PC-9 (cell line): ENCODE measurements at regions not wholly inside any gene's neighbourhood (a gene's known extent, or its start where the extent isn't known, plus 50 kb on each side); places are given as distances from the start of the nearest gene placed in this dataset.

Experiments
- BruUV-seq: library from RNA; stranded (reverse); fragments of 400-500 nt; replicated peaks from 2 replicates; lab custom pipeline; 2021; lab: Mats Ljungman, UMichigan
- CTCF ChIA-PET: fragments of 300-600 bp; sonication (Branson Sonifier 250); formaldehyde crosslinking; loops from one replicate; lab custom pipeline; 2022; ENCODE audit warnings: antibody characterized with exemption; lab: Charles Lee
- POLR2A ChIA-PET: fragments of 300-600 bp; sonication (Branson Sonifier 250); formaldehyde crosslinking; loops from one replicate; lab custom pipeline; 2022; ENCODE audit warnings: antibody characterized with exemption; ENCODE audit not compliant: unreplicated experiment; lab: Charles Lee
- DNase-seq, 2 experiments: peaks; one replicate each; pipeline versions ENCODE4 v3.0.0 to v3.0.0-alpha.2; 2015 to 2022; ENCODE audit warnings: mixed read lengths in 1 of 2
- H2AFZ ChIP-seq: fragments of 200-600 bp; sonication (generic); 2 replicates; pipeline ENCODE4 v1.8.1; 2017; ENCODE audit warnings: antibody characterized with exemption
- H3F3A ChIP-seq: fragments of 200-600 bp; sonication (generic); 2 replicates; pipeline ENCODE4 v1.8.1; 2017; ENCODE audit warnings: antibody characterized with exemption, mild to moderate bottlenecking, low read depth; ENCODE audit not compliant: insufficient read depth
- H3K27ac ChIP-seq: fragments of 200-600 bp; sonication (generic); 2 replicates; pipeline ENCODE4 v1.6.1; 2016; ENCODE audit warnings: mixed run types
- H3K27me3 ChIP-seq: fragments of 200-600 bp; sonication (generic); 2 replicates; pipeline ENCODE4 v1.6.1; 2016; ENCODE audit warnings: low read depth, mixed run types; ENCODE audit not compliant: insufficient read depth
- H3K36me3 ChIP-seq: fragments of 200-600 bp; sonication (generic); 2 replicates; pipeline ENCODE4 v1.6.1; 2016; ENCODE audit warnings: low read depth, mixed run types
- H3K4me1 ChIP-seq: fragments of 200-600 bp; sonication (generic); replicated peaks from 2 replicates; pipeline ENCODE4 v1.6.1; 2016; ENCODE audit warnings: mixed run types; ENCODE audit not compliant: insufficient read depth
- H3K4me2 ChIP-seq: fragments of 200-600 bp; sonication (generic); 2 replicates; pipeline ENCODE4 v1.6.1; 2017; ENCODE audit warnings: mixed run types
- H3K4me3 ChIP-seq: fragments of 200-600 bp; sonication (generic); 2 replicates; pipeline ENCODE4 v1.6.1; 2016; ENCODE audit warnings: mixed run types
- H3K79me2 ChIP-seq: fragments of 200-600 bp; sonication (generic); 2 replicates; pipeline ENCODE4 v1.6.1; 2017; ENCODE audit warnings: low read depth, mixed run types
- H3K9me2 ChIP-seq: fragments of 200-600 bp; sonication (generic); 2 replicates; pipeline ENCODE4 v1.8.1; 2017; ENCODE audit warnings: mild to moderate bottlenecking; ENCODE audit not compliant: insufficient read depth
- H3K9me3 ChIP-seq: fragments of 200-600 bp; sonication (generic); 2 replicates; pipeline ENCODE4 v1.8.1; 2016; ENCODE audit warnings: low read depth; ENCODE audit not compliant: insufficient read depth
- H4K20me1 ChIP-seq: fragments of 200-600 bp; sonication (generic); 2 replicates; pipeline ENCODE4 v1.8.1; 2017; ENCODE audit not compliant: insufficient read depth
- EZH2 ChIP-seq: fragments of 200-600 bp; sonication (generic); IDR thresholded peaks from 2 replicates; pipeline ENCODE4 v1.8.0; 2017; ENCODE audit warnings: antibody characterized with exemption, low read depth
- intact Hi-C: fragments of 100-400 bp; cut with micrococcal nuclease; formaldehyde crosslinking; loops from one replicate; pipeline ENCODE4 v1.10.0; 2022; ENCODE audit not compliant: unreplicated experiment
- TF ChIP-seq, protein P1 (sequence below): fragments of 200-600 bp; sonication (generic); conservative IDR thresholded peaks from 2 replicates; pipeline ENCODE4 v1.6.1; 2017; ENCODE audit warnings: mixed run types, antibody characterized with exemption, mild to moderate bottlenecking, moderate library complexity

DNA sequence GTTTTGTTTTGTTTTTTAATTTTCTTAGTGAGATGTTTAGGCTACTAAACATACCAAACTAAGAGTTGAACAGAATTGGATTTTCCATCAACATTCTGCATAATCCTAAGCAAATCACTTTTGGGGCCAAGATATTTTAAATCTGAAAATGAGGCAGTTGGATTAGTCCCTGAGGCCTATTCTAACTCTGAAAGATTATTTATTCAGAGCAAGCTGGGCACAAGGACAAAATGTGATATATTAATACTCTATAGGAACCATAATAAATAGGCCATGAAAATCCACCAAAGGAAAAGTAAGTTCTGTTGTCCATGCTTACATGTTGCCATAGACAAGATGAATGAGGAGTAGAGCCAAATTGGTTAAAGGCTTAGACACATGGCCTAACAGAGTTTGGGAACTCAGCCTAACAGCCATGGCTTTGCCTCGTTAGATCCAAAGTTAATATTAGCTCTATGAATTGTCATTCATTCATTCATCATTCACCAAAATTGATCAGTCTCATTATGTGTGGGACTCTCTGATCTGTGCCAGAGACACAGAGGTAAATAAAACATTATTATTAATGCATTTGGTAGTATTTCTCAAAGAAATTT, 183.5 kb downstream of the SCG2 start:
- no peaks in the 10 kb centered on the region for H3K36me3 ChIP-seq
- H3K79me2 ChIP-seq, result no peaks in the 10 kb centered on the region
- POLR2A ChIA-PET, result interaction anchor here (0.6 kb wide), 1 partner anchor 158 kb away, joined by 4 read pairs; no protein-coding TSS in a partner anchor
- H3K27ac ChIP-seq, result no peak overlapping the region
- CTCF ChIA-PET, result no interaction called here
- no peak for TF ChIP-seq EZH2
- TF ChIP-seq, protein P1, sequence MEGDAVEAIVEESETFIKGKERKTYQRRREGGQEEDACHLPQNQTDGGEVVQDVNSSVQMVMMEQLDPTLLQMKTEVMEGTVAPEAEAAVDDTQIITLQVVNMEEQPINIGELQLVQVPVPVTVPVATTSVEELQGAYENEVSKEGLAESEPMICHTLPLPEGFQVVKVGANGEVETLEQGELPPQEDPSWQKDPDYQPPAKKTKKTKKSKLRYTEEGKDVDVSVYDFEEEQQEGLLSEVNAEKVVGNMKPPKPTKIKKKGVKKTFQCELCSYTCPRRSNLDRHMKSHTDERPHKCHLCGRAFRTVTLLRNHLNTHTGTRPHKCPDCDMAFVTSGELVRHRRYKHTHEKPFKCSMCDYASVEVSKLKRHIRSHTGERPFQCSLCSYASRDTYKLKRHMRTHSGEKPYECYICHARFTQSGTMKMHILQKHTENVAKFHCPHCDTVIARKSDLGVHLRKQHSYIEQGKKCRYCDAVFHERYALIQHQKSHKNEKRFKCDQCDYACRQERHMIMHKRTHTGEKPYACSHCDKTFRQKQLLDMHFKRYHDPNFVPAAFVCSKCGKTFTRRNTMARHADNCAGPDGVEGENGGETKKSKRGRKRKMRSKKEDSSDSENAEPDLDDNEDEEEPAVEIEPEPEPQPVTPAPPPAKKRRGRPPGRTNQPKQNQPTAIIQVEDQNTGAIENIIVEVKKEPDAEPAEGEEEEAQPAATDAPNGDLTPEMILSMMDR, result no peak
- BruUV-seq, result no TSS peak
- H3K9me3 ChIP-seq, result no peaks in the 10 kb centered on the region
- no peaks in the 10 kb centered on the region for H4K20me1 ChIP-seq
- no peaks in the 10 kb centered on the region for H3K27me3 ChIP-seq
- DNase-seq, result no peak
- H3K4me3 ChIP-seq, result no peak overlapping the region
- H3K4me1 ChIP-seq, result no peaks in the 10 kb centered on the region
- no peaks in the 10 kb centered on the region for H3F3A ChIP-seq
- H2AFZ ChIP-seq, result no peak overlapping the region; the same call in 1 of the 2 replicates
- intact Hi-C loops, result no loop called here
- no peak overlapping the region for H3K4me2 ChIP-seq
- no peaks in the 10 kb centered on the region; the same call in 1 of the 2 replicates for H3K9me2 ChIP-seq

DNA sequence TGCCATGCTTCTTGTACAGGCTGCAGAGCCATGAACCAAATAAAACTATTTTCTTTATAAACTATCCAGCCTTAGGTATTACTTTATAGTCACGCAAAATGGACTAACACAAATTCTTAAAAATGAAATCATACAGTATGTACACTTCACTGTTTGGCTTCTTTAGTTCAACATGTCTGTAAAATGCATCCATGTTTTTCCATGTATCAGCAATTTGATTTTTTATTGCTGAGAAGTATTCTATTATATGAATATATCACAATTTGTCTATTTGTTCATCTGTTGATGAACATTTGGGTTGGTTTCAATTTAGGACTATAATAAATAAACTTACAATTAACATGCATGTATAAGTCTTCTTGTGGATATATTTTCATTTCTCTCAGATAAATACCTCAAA, 182.1 kb downstream of the SCG2 start:
- Histone ChIP-seq H3K4me2 (no peak overlapping the region), H3K4me1 (no peaks in the 10 kb centered on the region), H3K9me2 (no peaks in the 10 kb centered on the region; the same call in 1 of the 2 replicates), H3K27me3 (no peaks in the 10 kb centered on the region), H3K9me3 (no peaks in the 10 kb centered on the region), H3K36me3 (no peaks in the 10 kb centered on the region), H4K20me1 (no peaks in the 10 kb centered on the region), H3K79me2 (no peaks in the 10 kb centered on the region), H3F3A (no peaks in the 10 kb centered on the region), H3K27ac (no peak overlapping the region), H2AFZ (no peak overlapping the region), H3K4me3 (no peak overlapping the region)
- ChIA-PET POLR2A (no interaction called here), CTCF (no interaction called here)
- intact Hi-C loops, result no loop called here
- BruUV-seq, result no TSS peak
- TF ChIP-seq, protein P1, result no peak
- no peak for TF ChIP-seq EZH2
- DNase-seq, result no peak

DNA sequence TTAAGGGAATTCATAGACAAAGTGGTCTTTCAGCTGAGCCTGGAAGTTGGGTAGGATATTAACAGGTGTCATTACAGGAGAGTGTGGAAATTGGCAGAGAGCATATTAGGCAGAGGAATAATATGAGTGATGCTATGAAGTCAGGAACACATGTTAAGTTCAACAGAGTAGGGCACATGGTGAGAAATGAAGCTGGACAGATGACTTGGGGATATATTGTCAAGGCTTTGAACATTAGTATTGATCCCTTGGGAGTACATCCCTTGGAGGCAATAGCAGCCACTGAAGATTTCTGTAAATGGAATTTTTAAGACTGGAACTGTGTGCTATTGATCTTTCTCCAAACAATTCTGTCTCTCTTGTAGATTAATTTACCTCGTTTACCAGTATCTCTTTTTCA, 170.7 kb downstream of the SCG2 start:
- H3K27me3 ChIP-seq, result no peaks in the 10 kb centered on the region
- ChIA-PET CTCF (no interaction called here), POLR2A (interaction anchor here (0.6 kb wide), 1 partner anchor 128 kb away, joined by 4 read pairs; no protein-coding TSS in a partner anchor)
- H3K4me2 ChIP-seq, result no peak overlapping the region
- H3F3A ChIP-seq, result no peaks in the 10 kb centered on the region
- H3K36me3 ChIP-seq, result no peaks in the 10 kb centered on the region
- no peak for DNase-seq
- no peaks in the 10 kb centered on the region for H4K20me1 ChIP-seq
- TF ChIP-seq EZH2, result no peak
- TF ChIP-seq, protein P1, result no peak
- no peaks in the 10 kb centered on the region for H3K4me1 ChIP-seq
- no peaks in the 10 kb centered on the region for H3K79me2 ChIP-seq
- H3K9me3 ChIP-seq, result no peaks in the 10 kb centered on the region
- no peak overlapping the region for H3K4me3 ChIP-seq
- BruUV-seq, result no TSS peak
- no peak overlapping the region for H3K27ac ChIP-seq
- no peaks in the 10 kb centered on the region; the same call in 1 of the 2 replicates for H3K9me2 ChIP-seq
- H2AFZ ChIP-seq, result no peak overlapping the region
- intact Hi-C loops, result no loop called here
